ENCODE measurements at regions not wholly inside any gene's neighbourhood (a gene's known extent, or its start where the extent isn't known, plus 50 kb on each side); places are given as distances from the start of the nearest gene placed in this dataset.

GRCh38 chr18:1994471-1994870 is 576.8 kb downstream of the METTL4 start:
- no peaks in the 10 kb centered on the region for H3K79me2 ChIP-seq (ENCODE audit: insufficient read depth, low read length)
- H4K20me1 ChIP-seq (ENCODE audit: insufficient read depth): no peaks in the 10 kb centered on the region
- no peaks in the 10 kb centered on the region for H3K4me1 ChIP-seq (ENCODE audit: control insufficient read depth in 1 of 2, insufficient read depth in 2 of 2, low read length in 2 of 2)
- ChIA-PET RAD21 (ENCODE audit: low non-redundant PET in 1 of 2, low total read pairs in 2 of 2, uncharacterized antibody in 2 of 2, unreplicated experiment in 2 of 2) (no interaction called here), POLR2A (no interaction called here), CTCF (no interaction called here)
- H3K4me3 ChIP-seq (replicated peaks in 1 of 2; ENCODE audit: low read depth in 1 of 2, low read length in 2 of 2): no peak overlapping the region
- H2AFZ ChIP-seq (ENCODE audit: low read depth, low read length, poor library complexity, severe bottlenecking): no peak overlapping the region
- BruUV-seq (replicated peaks): no TSS peak
- no peak for ATAC-seq
- no peak overlapping the region for H3K27ac ChIP-seq (ENCODE audit: low read depth, low read length)
- no peak for DNase-seq (ENCODE audit: low read depth, low spot score)
- H3K9me3 ChIP-seq (ENCODE audit: control insufficient read depth in 1 of 2, insufficient read depth in 1 of 2, low read depth in 1 of 2, low read length in 2 of 2): no peaks in the 10 kb centered on the region
- H3K4me2 ChIP-seq (ENCODE audit: low read length): no peak overlapping the region
- H3K9me2 ChIP-seq (ENCODE audit: insufficient read depth): no peaks in the 10 kb centered on the region
- intact Hi-C loops (cut with micrococcal nuclease): no loop called here
- no peak overlapping the region for H3K9ac ChIP-seq (ENCODE audit: low read length)
- H3K27me3 ChIP-seq (ENCODE audit: insufficient read depth, low read length): no peaks in the 10 kb centered on the region
- TF ChIP-seq CTCF (IDR thresholded peaks at IDR 0.05 in 2 of 3, conservative IDR thresholded peaks at IDR 0.05 in 1 of 3; ENCODE audit: borderline replicate concordance in 1 of 3, insufficient read depth in 1 of 3, low read depth in 2 of 3, low read length in 2 of 3) (no peak), EZH2phosphoT487 (IDR thresholded peaks at IDR 0.05; ENCODE audit: borderline replicate concordance) (no peak), ZBTB33 (IDR thresholded peaks at IDR 0.05; ENCODE audit: extremely low read depth, insufficient replicate concordance, low read length) (no peak), EGR1 (IDR thresholded peaks at IDR 0.05; ENCODE audit: low read depth) (no peak), SRF (IDR thresholded peaks at IDR 0.05; ENCODE audit: low read depth) (no peak), ZNF274 (IDR thresholded peaks at IDR 0.05; ENCODE audit: low read depth, low read length) (no peak), SP1 (IDR thresholded peaks at IDR 0.05; ENCODE audit: low read depth) (no peak), TCF7L2 (IDR thresholded peaks at IDR 0.05; ENCODE audit: borderline replicate concordance, extremely low read depth, insufficient read depth, insufficient read length) (no peak), CBX3 (IDR thresholded peaks at IDR 0.05; ENCODE audit: low read depth) (no peak), POLR2A (IDR thresholded peaks at IDR 0.05; ENCODE audit: borderline replicate concordance, extremely low read depth, insufficient read depth, insufficient read length) (no peak), REST (IDR thresholded peaks at IDR 0.05; ENCODE audit: low read depth) (no peak), RAD21 (IDR thresholded peaks at IDR 0.05; ENCODE audit: low read depth) (no peak), ATF3 (IDR thresholded peaks at IDR 0.05) (no peak)
- H3K36me3 ChIP-seq (ENCODE audit: control insufficient read depth in 1 of 2, insufficient read depth in 2 of 2, low read length in 2 of 2): no peaks in the 10 kb centered on the region
